Peyer's patch (tissue), 4 donors: ENCODE measurements at regions not wholly inside any gene's neighbourhood (a gene's known extent, or its start where the extent isn't known, plus 50 kb on each side); places are given as distances from the start of the nearest gene placed in this dataset.
A peak's percentile ranks its signal among the peaks of the same experiment; 100 is the strongest.

ENCODE experiments used
- DNase-seq, 3 donors: peaks; one replicate each; pipeline ENCODE4 v3.0.0-alpha.2; 2017 to 2019
- H3K27ac ChIP-seq, 4 donors: fragments of 200-600 bp; sonication (generic); one replicate each; pipeline ENCODE4 v1.5.1; 2016 to 2019
- H3K27me3 ChIP-seq, 2 donors: fragments of 200-600 bp; sonication (generic); one replicate each; pipeline ENCODE4 v1.5.1; 2019
- H3K36me3 ChIP-seq, 3 donors: fragments of 200-600 bp; sonication (generic); one replicate each; pipeline ENCODE4 v1.5.1; 2016 to 2019
- H3K4me1 ChIP-seq, 4 donors: fragments of 200-600 bp; sonication (generic); one replicate each; pipeline ENCODE4 v1.5.1; 2016 to 2019
- H3K4me3 ChIP-seq, 4 donors: fragments of 200-600 bp; sonication (generic); 1 replicate in 3 of 4; 2 replicates in 1 of 4; pipeline ENCODE4 v1.5.1; 2016 to 2019; ENCODE audit warnings: mild to moderate bottlenecking in 1 of 4
- H3K9me3 ChIP-seq, 4 donors: fragments of 200-600 bp; sonication (generic); one replicate each; pipeline ENCODE4 v1.5.1; 2016 to 2019; ENCODE audit warnings: mild to moderate bottlenecking in 1 of 4
- CTCF ChIP-seq, 6 experiments: fragments of 450-650 bp in 4 of 6; fragments of 200-600 bp in 2 of 6; sonication (generic) in 1 of 6; IDR thresholded peaks; one replicate each; pipeline ENCODE4 v1.5.1; 2017 to 2019; ENCODE audit warnings: antibody characterized with exemption in 6 of 6, mild to moderate bottlenecking in 3 of 6, moderate library complexity in 1 of 6
- POLR2A ChIP-seq, 2 donors: fragments of 450-650 bp; IDR thresholded peaks; one replicate each; pipeline ENCODE4 v1.5.1; 2017; ENCODE audit warnings: antibody characterized with exemption in 2 of 2, mild to moderate bottlenecking in 2 of 2, moderate library complexity in 2 of 2

DNA sequence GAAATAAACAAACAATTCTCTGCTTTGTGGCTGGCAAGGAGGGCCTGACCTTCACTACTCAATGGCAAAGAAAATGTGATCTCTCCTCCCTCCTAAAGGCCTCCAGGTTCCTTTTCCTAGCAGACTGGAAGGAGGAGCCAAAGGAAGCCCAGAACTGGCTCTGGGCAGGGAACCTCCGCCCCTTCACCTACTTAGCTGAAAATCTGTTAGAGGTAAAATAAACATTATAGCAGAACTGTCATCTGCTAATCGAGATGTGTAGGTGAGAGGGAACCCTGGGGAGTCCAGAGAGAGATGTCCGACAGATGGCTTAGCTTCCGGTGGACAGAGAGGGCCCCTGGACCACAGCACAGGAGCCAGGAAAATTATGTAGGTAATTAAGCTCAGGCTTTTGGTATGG, 75.2 kb upstream of the KCNA3 start:
- no peak for DNase-seq
- Histone ChIP-seq H3K27ac (no peak overlapping the region), H3K4me3 (no peak overlapping the region), H3K27me3 (no peaks in the 10 kb centered on the region), H3K4me1 (no peaks in the 10 kb centered on the region), H3K9me3 (no peaks in the 10 kb centered on the region), H3K36me3 (no peaks in the 10 kb centered on the region)
- no peak for TF ChIP-seq CTCF (IDR thresholded peaks at IDR 0.05)
- TF ChIP-seq POLR2A (IDR thresholded peaks at IDR 0.05): no peak

DNA sequence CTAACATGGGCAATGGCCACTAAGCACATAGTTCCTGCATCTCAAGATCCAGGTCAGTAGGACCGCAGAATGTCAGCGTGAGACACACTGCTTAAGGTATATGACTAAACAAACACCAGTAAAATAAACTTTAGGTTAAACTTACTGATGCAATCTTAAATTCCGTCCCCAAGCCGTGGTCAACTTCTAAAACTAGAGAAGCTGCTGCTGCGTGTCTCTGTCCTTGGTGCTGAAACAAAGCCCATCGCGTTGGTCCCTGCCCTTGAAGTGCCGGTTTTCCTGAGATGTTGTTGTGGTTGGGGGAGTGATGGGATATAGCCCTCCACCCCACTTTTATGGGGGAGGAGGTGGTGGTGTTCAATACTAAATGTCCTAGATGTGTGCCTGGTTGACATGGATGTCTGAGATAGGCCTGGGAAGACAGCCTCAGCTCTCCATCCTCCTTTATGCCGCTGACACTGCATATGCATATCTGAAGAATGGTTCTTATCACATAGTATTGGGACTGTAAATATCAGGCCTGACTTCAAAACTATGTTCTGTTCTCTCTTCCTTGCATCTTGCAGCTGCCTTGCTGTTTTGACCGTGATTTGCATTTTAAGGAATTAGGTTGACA, 72.0 kb upstream of the KCNA3 start:
- TF ChIP-seq CTCF (IDR thresholded peaks at IDR 0.05) (no peak), POLR2A (IDR thresholded peaks at IDR 0.05) (no peak)
- DNase-seq: peak in 1 of 3 donors; percentile 19
- H3K27ac ChIP-seq: no peak overlapping the region
- H3K27me3 ChIP-seq: no peaks in the 10 kb centered on the region
- H3K4me3 ChIP-seq: no peak overlapping the region
- no peaks in the 10 kb centered on the region for H3K9me3 ChIP-seq
- H3K4me1 ChIP-seq: no peaks in the 10 kb centered on the region
- no peaks in the 10 kb centered on the region for H3K36me3 ChIP-seq

- no peaks in the 10 kb centered on the region for H3K36me3 ChIP-seq
- H3K27ac ChIP-seq: no peak overlapping the region
- no peaks in the 10 kb centered on the region for H3K4me1 ChIP-seq
- no peaks in the 10 kb centered on the region for H3K27me3 ChIP-seq
- DNase-seq: no peak
- TF ChIP-seq CTCF (IDR thresholded peaks at IDR 0.05): no peak
- TF ChIP-seq POLR2A (IDR thresholded peaks at IDR 0.05): no peak
- H3K9me3 ChIP-seq: no peaks in the 10 kb centered on the region
- no peak overlapping the region for H3K4me3 ChIP-seq
These were observed 68.7 kb upstream of the KCNA3 start for GRCh38 chr1:110743397-110743796.

- no peak for TF ChIP-seq CTCF (IDR thresholded peaks at IDR 0.05)
- TF ChIP-seq POLR2A (IDR thresholded peaks at IDR 0.05): no peak
- Histone ChIP-seq H3K27me3 (no peaks in the 10 kb centered on the region), H3K27ac (no peak overlapping the region), H3K4me1 (no peaks in the 10 kb centered on the region), H3K9me3 (no peaks in the 10 kb centered on the region), H3K36me3 (no peaks in the 10 kb centered on the region), H3K4me3 (no peak overlapping the region)
- no peak for DNase-seq
These were observed 62.3 kb upstream of the KCNA3 start for GRCh38 chr1:110736900-110737605.

- no peaks in the 10 kb centered on the region for H3K27me3 ChIP-seq
- H3K4me3 ChIP-seq: no peak overlapping the region
- H3K36me3 ChIP-seq: no peaks in the 10 kb centered on the region
- no peaks in the 10 kb centered on the region for H3K9me3 ChIP-seq
- no peaks in the 10 kb centered on the region for H3K4me1 ChIP-seq
- H3K27ac ChIP-seq: no peak overlapping the region
- TF ChIP-seq CTCF (IDR thresholded peaks at IDR 0.05) (no peak), POLR2A (IDR thresholded peaks at IDR 0.05) (no peak)
- no peak for DNase-seq
These were observed 59.5 kb upstream of the KCNA3 start for GRCh38 chr1:110734133-110734680.
